IPS-NIHi7 (cell line): ENCODE measurements at regions not wholly inside any gene's neighbourhood (a gene's known extent, or its start where the extent isn't known, plus 50 kb on each side); places are given as distances from the start of the nearest gene placed in this dataset.
A peak's percentile ranks its signal among the peaks of the same experiment; 100 is the strongest.

Source experiments
- DNase-seq: peaks from one replicate; pipeline ENCODE4 v3.0.0; 2012; ENCODE audit warnings: mixed read lengths; ENCODE audit errors: extremely low spot score

- no peak for DNase-seq
Measured at GRCh38 chr6:1065986-1066385, 245.9 kb upstream of the FOXQ1 start.

GRCh38 chr6:1063671-1064355 lies 248.1 kb upstream of the FOXQ1 start:
- no peak for DNase-seq

GRCh38 chr6:1062786-1063545 lies 248.9 kb upstream of the FOXQ1 start:
- DNase-seq = peak; percentile 57

- DNase-seq = no peak
Measured at GRCh38 chr6:1059596-1059995, 252.3 kb upstream of the FOXQ1 start.

- DNase-seq = no peak
Measured at GRCh38 chr6:1057490-1058135, 254.3 kb upstream of the FOXQ1 start.

GRCh38 chr6:1055015-1055921 lies 256.6 kb upstream of the FOXQ1 start:
- DNase-seq = no peak

GRCh38 chr6:1054653-1055014 lies 257.3 kb upstream of the FOXQ1 start:
- DNase-seq = no peak

GRCh38 chr6:1053586-1053985 lies 258.3 kb upstream of the FOXQ1 start:
- no peak for DNase-seq

GRCh38 chr6:1052262-1052661 lies 259.6 kb upstream of the FOXQ1 start:
- no peak for DNase-seq

- no peak for DNase-seq
Measured at GRCh38 chr6:1049900-1050299, 262.0 kb upstream of the FOXQ1 start.

GRCh38 chr6:1049170-1049569 lies 262.7 kb upstream of the FOXQ1 start:
- DNase-seq = no peak

GRCh38 chr6:1047981-1048541 lies 263.8 kb upstream of the FOXQ1 start:
- no peak for DNase-seq

GRCh38 chr6:1045239-1045638 lies 266.7 kb upstream of the FOXQ1 start:
- DNase-seq = no peak

GRCh38 chr6:1044040-1044836 lies 267.7 kb upstream of the FOXQ1 start:
- no peak for DNase-seq

- no peak for DNase-seq
Measured at GRCh38 chr6:1043458-1043836, 268.5 kb upstream of the FOXQ1 start.

GRCh38 chr6:1042583-1043457 lies 269.1 kb upstream of the FOXQ1 start:
- DNase-seq = no peak

- DNase-seq = no peak
Measured at GRCh38 chr6:1040393-1040792, 271.5 kb upstream of the FOXQ1 start.

- no peak for DNase-seq
Measured at GRCh38 chr6:1039746-1040145, 272.2 kb upstream of the FOXQ1 start.

GRCh38 chr6:1039191-1039590 lies 272.7 kb upstream of the FOXQ1 start:
- DNase-seq = no peak
